A549 (cell line): ENCODE measurements at regions not wholly inside any gene's neighbourhood (a gene's known extent, or its start where the extent isn't known, plus 50 kb on each side); places are given as distances from the start of the nearest gene placed in this dataset.

Experiments used
- ATAC-seq, 2 experiments: fragments of 200-7000 bp in 1 of 2; fragments of >200 bp in 1 of 2; cut with Nextera tagmentation in 1 of 2; cut with Tn5 transposase in 1 of 2; 3 replicates each; pipeline versions ENCODE4 v1.8.0 to v1.9.1; 2018 to 2020; ENCODE audit warnings: mild to moderate bottlenecking in 1 of 2, moderate library complexity in 1 of 2
- CTCF ChIA-PET: fragments of 300-600 bp; sonication (Branson Sonifier 250); formaldehyde crosslinking; extraction: SDS; loops from one replicate; lab custom pipeline; 2021; ENCODE audit warnings: antibody characterized with exemption, inconsistent platforms; lab: Yijun Ruan, JAX
- POLR2A ChIA-PET: fragments of 350-600 bp; formaldehyde crosslinking; extraction: SDS; loops from one replicate; lab custom pipeline; 2021; ENCODE audit warnings: antibody characterized with exemption, inconsistent platforms; lab: Yijun Ruan, JAX
- DNase-seq, 2 experiments: peaks; one replicate each; pipeline versions ENCODE4 v3.0.0 to v3.0.0-alpha.2; 2011 to 2016; ENCODE audit warnings: low read depth in 1 of 2, low spot score in 1 of 2
- FAIRE-seq: peaks from 2 replicates; lab custom pipeline; 2011; peaks lifted over from hg19 to GRCh38; lab: Jason Lieb, UNC
- H3K27ac ChIP-seq, 2 experiments: fragments of >200 bp; sonication (Bioruptor Twin); formaldehyde crosslinking; 3 replicates each; pipeline ENCODE4 v1.5.1; 2016 to 2017
- H3K4me1 ChIP-seq: fragments of >200 bp; sonication (Bioruptor Twin); formaldehyde crosslinking; 3 replicates; pipeline ENCODE4 v1.6.1; 2016
- H3K4me2 ChIP-seq: fragments of >200 bp; sonication (Bioruptor Twin); formaldehyde crosslinking; 3 replicates; pipeline ENCODE4 v1.6.1; 2016
- H3K4me3 ChIP-seq: fragments of >200 bp; sonication (Bioruptor Twin); formaldehyde crosslinking; 3 replicates; pipeline ENCODE4 v1.5.1; 2016
- H3K9me3 ChIP-seq: fragments of >200 bp; sonication (Bioruptor Twin); formaldehyde crosslinking; 3 replicates; pipeline ENCODE4 v1.6.1; 2016
- ATOH8 ChIP-seq: fragments of 250-450 bp; sonication (Bioruptor Pico); IDR thresholded peaks from 2 replicates; pipeline ENCODE4 v1.5.0; 2020; ENCODE audit warnings: low read depth, mild to moderate bottlenecking, moderate library complexity
- CBX2 ChIP-seq: fragments of 200-600 bp; sonication (generic); IDR thresholded peaks from 2 replicates; pipeline ENCODE4 v1.6.1; 2016; ENCODE audit warnings: low read depth, mild to moderate bottlenecking, borderline replicate concordance
- CBX8 ChIP-seq: fragments of 200-600 bp; sonication (generic); IDR thresholded peaks from 2 replicates; pipeline ENCODE4 v1.6.1; 2016
- CEBPB ChIP-seq, 2 experiments: fragments of >200 bp in 1 of 2; sonication (Bioruptor Twin) in 1 of 2; formaldehyde crosslinking in 1 of 2; IDR thresholded peaks; 2 replicates each; pipeline ENCODE4 v1.6.1; 2012 to 2016
- CHD4 ChIP-seq: fragments of 200-600 bp; sonication (generic); IDR thresholded peaks from 2 replicates; pipeline ENCODE4 v1.6.1; 2016; ENCODE audit warnings: antibody characterized with exemption, mild to moderate bottlenecking, borderline replicate concordance
- EP300 ChIP-seq, 2 experiments: fragments of >200 bp; sonication (Bioruptor Twin); formaldehyde crosslinking; IDR thresholded peaks; 2 replicates in 1 of 2; 3 replicates in 1 of 2; pipeline ENCODE4 v1.6.1; 2016 to 2017
- GATA3 ChIP-seq: IDR thresholded peaks from 2 replicates; pipeline ENCODE4 v1.6.1; 2012; ENCODE audit warnings: borderline replicate concordance
- HDAC2 ChIP-seq: fragments of 200-600 bp; sonication (generic); IDR thresholded peaks from 2 replicates; pipeline ENCODE4 v1.6.1; 2016
- HEYL ChIP-seq: fragments of 250-450 bp; sonication (Bioruptor Pico); IDR thresholded peaks from 2 replicates; pipeline ENCODE4 v1.8.0; 2021; ENCODE audit warnings: mild to moderate bottlenecking, moderate library complexity
- HOXA7 ChIP-seq: fragments of 250-450 bp; sonication (Bioruptor Pico); IDR thresholded peaks from 2 replicates; pipeline ENCODE4 v1.5.0; 2020; ENCODE audit warnings: mild to moderate bottlenecking, moderate library complexity
- KDM5A ChIP-seq: fragments of 200-600 bp; sonication (generic); IDR thresholded peaks from 2 replicates; pipeline ENCODE4 v1.6.1; 2016; ENCODE audit warnings: antibody characterized with exemption, mild to moderate bottlenecking
- MAFK ChIP-seq: fragments of 450-650 bp; IDR thresholded peaks from 2 replicates; pipeline ENCODE4 v1.6.1; 2014; ENCODE audit not compliant: partially characterized antibody
- PBX3 ChIP-seq: IDR thresholded peaks from 2 replicates; pipeline ENCODE4 v1.6.1; 2012
- PHF8 ChIP-seq: fragments of 200-600 bp; sonication (generic); IDR thresholded peaks from 2 replicates; pipeline ENCODE4 v1.6.1; 2016; ENCODE audit warnings: low read depth, mild to moderate bottlenecking, antibody characterized with exemption, moderate library complexity, borderline replicate concordance
- POLR2AphosphoS2 ChIP-seq: conservative IDR thresholded peaks from 2 replicates; pipeline ENCODE4 v1.6.1; 2012; ENCODE audit warnings: low read length, improper control_type of control experiment, inconsistent platforms
- RARB ChIP-seq: fragments of 250-450 bp; sonication (Bioruptor Pico); IDR thresholded peaks from 2 replicates; pipeline ENCODE4 v1.8.0; 2021; ENCODE audit warnings: mild to moderate bottlenecking, moderate library complexity
- RFX5 ChIP-seq: fragments of 450-650 bp; IDR thresholded peaks from 2 replicates; pipeline ENCODE4 v1.7.1; 2014; ENCODE audit warnings: antibody characterized with exemption, mild to moderate bottlenecking, moderate library complexity
- RNF2 ChIP-seq: fragments of 200-600 bp; sonication (generic); IDR thresholded peaks from 2 replicates; pipeline ENCODE4 v1.6.1; 2016; ENCODE audit warnings: low read depth, mild to moderate bottlenecking, antibody characterized with exemption, moderate library complexity, borderline replicate concordance
- TFCP2L1 ChIP-seq: fragments of 250-450 bp; sonication (Bioruptor Pico); IDR thresholded peaks from 2 replicates; pipeline ENCODE4 v1.5.0; 2021; ENCODE audit warnings: mild to moderate bottlenecking
- ZFP36 ChIP-seq: fragments of 450-650 bp; IDR thresholded peaks from 2 replicates; pipeline ENCODE4 v1.6.1; 2014; ENCODE audit warnings: borderline replicate concordance; ENCODE audit not compliant: partially characterized antibody
- ZSCAN20 ChIP-seq: fragments of 250-450 bp; sonication (Bioruptor Pico); IDR thresholded peaks from 2 replicates; pipeline ENCODE4 v1.8.0; 2022; ENCODE audit warnings: mild to moderate bottlenecking, moderate library complexity
- WGBS: methylation state at CpG from one replicate; pipeline ENCODE4 v1.1.6; 2017; ENCODE audit errors: missing lambda C conversion rate; 5-methylcytosine and 5-hydroxymethylcytosine counted together
- TF ChIP-seq, protein P1 (sequence below): fragments of >200 bp; sonication (Bioruptor Twin); formaldehyde crosslinking; IDR thresholded peaks from 2 replicates; pipeline ENCODE4 v1.6.1; 2016
- TF ChIP-seq, protein P2 (sequence below): fragments of 200-600 bp; sonication (generic); IDR thresholded peaks from 2 replicates; pipeline ENCODE4 v1.6.1; 2016; ENCODE audit warnings: antibody characterized with exemption, mild to moderate bottlenecking, moderate library complexity

DNA sequence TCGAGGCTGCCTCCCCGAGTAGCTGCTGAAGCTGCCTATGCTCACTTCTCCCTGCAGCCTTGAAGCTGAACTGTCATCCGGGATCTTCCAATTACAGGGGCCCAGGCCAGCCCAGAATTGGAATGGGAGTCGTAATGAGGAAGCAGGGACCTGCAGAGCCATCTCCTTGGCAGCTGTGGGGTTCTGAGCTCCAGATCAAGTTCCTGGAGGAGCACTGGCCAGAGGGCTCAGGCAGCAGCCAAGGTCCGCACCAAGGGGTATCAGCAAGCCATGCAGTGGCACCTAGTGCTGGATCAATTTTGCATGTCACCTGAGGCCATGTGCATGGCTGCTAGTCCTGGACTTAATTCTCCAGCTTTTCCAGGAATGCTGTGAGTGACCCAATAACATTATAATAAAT is 163.2 kb upstream of the TSHZ2 start:
- Histone ChIP-seq H3K9me3 (no peaks in the 10 kb centered on the region), H3K4me2 (no peak overlapping the region), H3K4me1 (no peaks in the 10 kb centered on the region), H3K4me3 (no peak overlapping the region), H3K27ac (no peak overlapping the region)
- FAIRE-seq, result no peak
- WGBS, result 4% methylated on average over 4 of the region's 5 CpGs
- DNase-seq, result no peak
- ChIA-PET CTCF (no interaction called here), POLR2A (no interaction called here)
- ATAC-seq, result no peak
- no peak for TF ChIP-seq RNF2
- TF ChIP-seq CBX8, result no peak
- TF ChIP-seq RFX5, result no peak

GRCh38 chr20:52806918-52807317 is 165.2 kb upstream of the TSHZ2 start:
- CTCF ChIA-PET, result no interaction called here
- Histone ChIP-seq H3K4me2 (no peak overlapping the region), H3K4me3 (no peak overlapping the region), H3K27ac (no peak overlapping the region), H3K9me3 (no peaks in the 10 kb centered on the region), H3K4me1 (no peaks in the 10 kb centered on the region)
- TF ChIP-seq CBX8 (no peak), ATOH8 (CRISPR knock-in tag) (no peak), HOXA7 (CRISPR knock-in tag) (no peak), ZSCAN20 (no peak), POLR2AphosphoS2 (no peak), KDM5A (no peak), GATA3 (no peak), CEBPB (IDR thresholded peaks at IDR 0.05) (no peak), HEYL (CRISPR knock-in tag) (no peak)
- TF ChIP-seq, protein P1, sequence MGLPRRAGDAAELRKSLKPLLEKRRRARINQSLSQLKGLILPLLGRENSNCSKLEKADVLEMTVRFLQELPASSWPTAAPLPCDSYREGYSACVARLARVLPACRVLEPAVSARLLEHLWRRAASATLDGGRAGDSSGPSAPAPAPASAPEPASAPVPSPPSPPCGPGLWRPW, result no peak
- no peak for ATAC-seq
- DNase-seq, result no peak
- WGBS, result under 1% methylated on average over 4 of the region's 4 CpGs
- FAIRE-seq, result no peak
- POLR2A ChIA-PET, result no interaction called here

DNA sequence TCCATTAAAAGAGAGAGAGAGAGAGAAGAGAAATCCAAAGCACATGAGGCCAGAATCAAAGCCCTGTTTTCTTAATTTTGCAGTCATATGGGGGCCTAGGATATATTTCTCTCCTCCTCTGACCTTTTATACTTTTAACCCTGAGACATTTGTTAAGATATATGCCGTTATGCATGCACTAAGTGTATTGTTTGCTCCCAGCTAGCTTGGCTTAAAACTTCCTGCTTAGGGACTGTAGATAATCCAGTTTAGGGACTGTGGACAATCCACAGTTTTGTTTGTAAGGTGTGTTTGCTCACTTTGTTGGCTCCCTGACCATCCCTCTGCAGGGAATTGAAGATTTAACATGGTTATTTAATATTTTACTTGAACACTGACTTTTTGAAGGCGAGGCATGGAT is 166.3 kb upstream of the TSHZ2 start:
- WGBS, result 5% methylated on average over 2 of the region's 2 CpGs
- no peak for TF ChIP-seq ZFP36
- Histone ChIP-seq H3K27ac (no peak overlapping the region), H3K4me3 (no peak overlapping the region), H3K4me1 (no peaks in the 10 kb centered on the region), H3K4me2 (no peak overlapping the region), H3K9me3 (no peaks in the 10 kb centered on the region)
- FAIRE-seq (no peak), DNase-seq (no peak), ATAC-seq (no peak)
- ChIA-PET POLR2A (no interaction called here), CTCF (no interaction called here)

- Histone ChIP-seq H3K4me2 (no peak overlapping the region), H3K4me3 (no peak overlapping the region), H3K9me3 (no peaks in the 10 kb centered on the region), H3K4me1 (no peaks in the 10 kb centered on the region), H3K27ac (no peak overlapping the region)
- ATAC-seq (no peak), DNase-seq (no peak), FAIRE-seq (no peak)
- TF ChIP-seq MAFK, result peak; percentile 81
- TF ChIP-seq RARB, result no peak
- ChIA-PET CTCF (no interaction called here), POLR2A (no interaction called here)
- under 1% methylated on average over 4 of the region's 4 CpGs for WGBS
Observed at GRCh38 chr20:52805296-52805571, 166.9 kb upstream of the TSHZ2 start.

- ATAC-seq, result no peak
- Histone ChIP-seq H3K4me1 (no peaks in the 10 kb centered on the region), H3K9me3 (no peaks in the 10 kb centered on the region), H3K4me2 (no peak overlapping the region), H3K4me3 (no peak overlapping the region), H3K27ac (no peak overlapping the region)
- no peak for DNase-seq
- FAIRE-seq, result no peak
- CTCF ChIA-PET, result no interaction called here
- POLR2A ChIA-PET, result no interaction called here
- WGBS, result 3% methylated on average over 13 of the region's 13 CpGs
- TF ChIP-seq PHF8 (no peak), PBX3 (no peak), CHD4 (no peak), KDM5A (no peak), EP300 (IDR thresholded peaks at IDR 0.05) (no peak), CBX8 (no peak), HDAC2 (no peak), CBX2 (no peak), HOXA7 (CRISPR knock-in tag) (no peak), TFCP2L1 (CRISPR knock-in tag) (no peak), RFX5 (no peak), RARB (no peak)
- TF ChIP-seq, protein P2, sequence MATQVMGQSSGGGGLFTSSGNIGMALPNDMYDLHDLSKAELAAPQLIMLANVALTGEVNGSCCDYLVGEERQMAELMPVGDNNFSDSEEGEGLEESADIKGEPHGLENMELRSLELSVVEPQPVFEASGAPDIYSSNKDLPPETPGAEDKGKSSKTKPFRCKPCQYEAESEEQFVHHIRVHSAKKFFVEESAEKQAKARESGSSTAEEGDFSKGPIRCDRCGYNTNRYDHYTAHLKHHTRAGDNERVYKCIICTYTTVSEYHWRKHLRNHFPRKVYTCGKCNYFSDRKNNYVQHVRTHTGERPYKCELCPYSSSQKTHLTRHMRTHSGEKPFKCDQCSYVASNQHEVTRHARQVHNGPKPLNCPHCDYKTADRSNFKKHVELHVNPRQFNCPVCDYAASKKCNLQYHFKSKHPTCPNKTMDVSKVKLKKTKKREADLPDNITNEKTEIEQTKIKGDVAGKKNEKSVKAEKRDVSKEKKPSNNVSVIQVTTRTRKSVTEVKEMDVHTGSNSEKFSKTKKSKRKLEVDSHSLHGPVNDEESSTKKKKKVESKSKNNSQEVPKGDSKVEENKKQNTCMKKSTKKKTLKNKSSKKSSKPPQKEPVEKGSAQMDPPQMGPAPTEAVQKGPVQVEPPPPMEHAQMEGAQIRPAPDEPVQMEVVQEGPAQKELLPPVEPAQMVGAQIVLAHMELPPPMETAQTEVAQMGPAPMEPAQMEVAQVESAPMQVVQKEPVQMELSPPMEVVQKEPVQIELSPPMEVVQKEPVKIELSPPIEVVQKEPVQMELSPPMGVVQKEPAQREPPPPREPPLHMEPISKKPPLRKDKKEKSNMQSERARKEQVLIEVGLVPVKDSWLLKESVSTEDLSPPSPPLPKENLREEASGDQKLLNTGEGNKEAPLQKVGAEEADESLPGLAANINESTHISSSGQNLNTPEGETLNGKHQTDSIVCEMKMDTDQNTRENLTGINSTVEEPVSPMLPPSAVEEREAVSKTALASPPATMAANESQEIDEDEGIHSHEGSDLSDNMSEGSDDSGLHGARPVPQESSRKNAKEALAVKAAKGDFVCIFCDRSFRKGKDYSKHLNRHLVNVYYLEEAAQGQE, result no peak
Observed at GRCh38 chr20:52804497-52805295, 167.5 kb upstream of the TSHZ2 start.
